ENCODE measurements at regions not wholly inside any gene's neighbourhood (a gene's known extent, or its start where the extent isn't known, plus 50 kb on each side); places are given as distances from the start of the nearest gene placed in this dataset.

DNA sequence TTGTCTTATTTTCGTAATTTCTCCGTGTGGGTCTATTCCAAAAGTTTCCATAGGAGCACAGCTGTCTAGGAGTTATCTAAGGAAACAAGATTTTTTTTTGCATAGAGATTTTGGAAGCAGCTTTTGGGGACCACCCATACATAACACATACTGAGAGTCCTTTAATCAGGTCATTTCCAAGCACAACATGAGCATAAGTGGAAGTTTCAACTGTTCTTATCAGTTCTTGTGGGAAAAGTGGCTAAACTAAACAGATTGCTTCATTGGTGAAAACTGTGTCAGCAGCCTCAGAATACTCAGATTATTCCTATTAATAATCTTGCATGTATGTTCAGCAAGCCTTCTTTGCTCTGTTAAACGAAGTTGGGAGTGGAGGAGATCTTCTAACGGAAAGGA is 153.6 kb upstream of the TYRP1 start:
- no peak for TF ChIP-seq POLR2A (IDR thresholded peaks at IDR 0.05)
- TF ChIP-seq, protein P1, sequence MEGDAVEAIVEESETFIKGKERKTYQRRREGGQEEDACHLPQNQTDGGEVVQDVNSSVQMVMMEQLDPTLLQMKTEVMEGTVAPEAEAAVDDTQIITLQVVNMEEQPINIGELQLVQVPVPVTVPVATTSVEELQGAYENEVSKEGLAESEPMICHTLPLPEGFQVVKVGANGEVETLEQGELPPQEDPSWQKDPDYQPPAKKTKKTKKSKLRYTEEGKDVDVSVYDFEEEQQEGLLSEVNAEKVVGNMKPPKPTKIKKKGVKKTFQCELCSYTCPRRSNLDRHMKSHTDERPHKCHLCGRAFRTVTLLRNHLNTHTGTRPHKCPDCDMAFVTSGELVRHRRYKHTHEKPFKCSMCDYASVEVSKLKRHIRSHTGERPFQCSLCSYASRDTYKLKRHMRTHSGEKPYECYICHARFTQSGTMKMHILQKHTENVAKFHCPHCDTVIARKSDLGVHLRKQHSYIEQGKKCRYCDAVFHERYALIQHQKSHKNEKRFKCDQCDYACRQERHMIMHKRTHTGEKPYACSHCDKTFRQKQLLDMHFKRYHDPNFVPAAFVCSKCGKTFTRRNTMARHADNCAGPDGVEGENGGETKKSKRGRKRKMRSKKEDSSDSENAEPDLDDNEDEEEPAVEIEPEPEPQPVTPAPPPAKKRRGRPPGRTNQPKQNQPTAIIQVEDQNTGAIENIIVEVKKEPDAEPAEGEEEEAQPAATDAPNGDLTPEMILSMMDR (IDR thresholded peaks at IDR 0.05): no peak

Measured in body of pancreas (tissue), 4 donors.